Mesenchymal stem cell (in vitro differentiated cells and primary cell): ENCODE measurements at regions not wholly inside any gene's neighbourhood (a gene's known extent, or its start where the extent isn't known, plus 50 kb on each side); places are given as distances from the start of the nearest gene placed in this dataset.

Experiments
- DNase-seq: peaks from one replicate; pipeline ENCODE4 v3.0.0-alpha.2; 2013
- H2AFZ ChIP-seq: one replicate; pipeline ENCODE4 v1.6.1; 2013; ENCODE audit warnings: low read depth, mild to moderate bottlenecking, control low read depth, inconsistent platforms, low read length, moderate library complexity
- H2AK5ac ChIP-seq: 2 replicates; pipeline ENCODE4 v1.6.1; 2013; ENCODE audit warnings: low read length, moderate library complexity, mild to moderate bottlenecking, inconsistent platforms; ENCODE audit not compliant: severe bottlenecking
- H2BK120ac ChIP-seq: one replicate; pipeline ENCODE4 v1.6.1; 2013; ENCODE audit warnings: low read depth, mild to moderate bottlenecking, inconsistent platforms, low read length, moderate library complexity
- H2BK12ac ChIP-seq, 2 experiments: one replicate each; pipeline ENCODE4 v1.6.1; 2013; ENCODE audit warnings: inconsistent platforms in 2 of 2, low read length in 2 of 2, mild to moderate bottlenecking in 2 of 2, moderate library complexity in 2 of 2, control low read depth in 1 of 2
- H2BK15ac ChIP-seq: one replicate; pipeline ENCODE4 v1.6.1; 2013; ENCODE audit warnings: mild to moderate bottlenecking, low read depth, inconsistent platforms; ENCODE audit not compliant: poor library complexity, severe bottlenecking
- H2BK5ac ChIP-seq: 2 replicates; pipeline ENCODE4 v1.6.1; 2013; ENCODE audit warnings: low read depth, mild to moderate bottlenecking, low read length, control low read depth, inconsistent platforms; ENCODE audit not compliant: poor library complexity, severe bottlenecking
- H3K14ac ChIP-seq, 2 experiments: one replicate each; pipeline ENCODE4 v1.6.1; 2013; ENCODE audit warnings: inconsistent platforms in 2 of 2, low read length in 2 of 2, control low read depth in 1 of 2, mild to moderate bottlenecking in 1 of 2, moderate library complexity in 1 of 2
- H3K18ac ChIP-seq, 2 experiments: one replicate each; pipeline ENCODE4 v1.6.1; 2013; ENCODE audit warnings: inconsistent platforms in 2 of 2, low read length in 2 of 2, control low read depth in 1 of 2, low read depth in 1 of 2, mild to moderate bottlenecking in 1 of 2
- H3K23ac ChIP-seq, 2 experiments: one replicate each; pipeline ENCODE4 v1.6.1; 2013; ENCODE audit warnings: inconsistent platforms in 2 of 2, low read length in 2 of 2, mild to moderate bottlenecking in 2 of 2, moderate library complexity in 2 of 2, control low read depth in 1 of 2
- H3K27ac ChIP-seq: 2 replicates; pipeline ENCODE4 v1.5.1; 2013; ENCODE audit warnings: mild to moderate bottlenecking, moderate library complexity, low read length, control low read depth, inconsistent platforms; ENCODE audit not compliant: poor library complexity, severe bottlenecking
- H3K27me3 ChIP-seq, 2 experiments: 2 replicates each; pipeline versions ENCODE4 v1.6.1 to v1.7.0; 2013; ENCODE audit warnings: low read length in 2 of 2, mild to moderate bottlenecking in 2 of 2, moderate library complexity in 2 of 2, control low read depth in 1 of 2, inconsistent platforms in 1 of 2; ENCODE audit not compliant: control insufficient read depth in 1 of 2, insufficient read depth in 1 of 2
- H3K36me3 ChIP-seq, 2 experiments: 2 replicates each; pipeline versions ENCODE4 v1.6.1 to v1.7.0; 2013; ENCODE audit warnings: low read length in 2 of 2, control low read depth in 1 of 2, inconsistent platforms in 1 of 2, low read depth in 1 of 2, mild to moderate bottlenecking in 1 of 2; ENCODE audit not compliant: insufficient read depth in 2 of 2, control insufficient read depth in 1 of 2
- H3K4ac ChIP-seq, 2 experiments: one replicate each; pipeline ENCODE4 v1.6.1; 2013; ENCODE audit warnings: inconsistent platforms in 2 of 2, low read length in 2 of 2, mild to moderate bottlenecking in 2 of 2, moderate library complexity in 2 of 2, control low read depth in 1 of 2, low read depth in 1 of 2
- H3K4me1 ChIP-seq: 2 replicates; pipeline ENCODE4 v1.6.1; 2013; ENCODE audit warnings: low read depth, low read length, control low read depth; ENCODE audit not compliant: control insufficient read depth, insufficient read depth
- H3K4me2 ChIP-seq: 2 replicates; pipeline ENCODE4 v1.6.1; 2013; ENCODE audit warnings: low read length, mild to moderate bottlenecking, inconsistent platforms; ENCODE audit not compliant: poor library complexity, severe bottlenecking
- H3K4me3 ChIP-seq, 2 experiments: 2 replicates each; pipeline versions ENCODE4 v1.5.1 to v1.7.0; 2013; ENCODE audit warnings: low read length in 2 of 2, mild to moderate bottlenecking in 2 of 2, control low read depth in 1 of 2, low read depth in 1 of 2; ENCODE audit not compliant: insufficient read depth in 1 of 2
- H3K79me1 ChIP-seq: replicated peaks from 2 replicates; pipeline ENCODE4 v1.6.1; 2013; ENCODE audit warnings: mild to moderate bottlenecking, control low read depth, low read length, inconsistent platforms; ENCODE audit not compliant: poor library complexity, severe bottlenecking
- H3K9ac ChIP-seq: 2 replicates; pipeline ENCODE4 v1.7.0; 2013; ENCODE audit warnings: mild to moderate bottlenecking, low read length, moderate library complexity
- H3K9me3 ChIP-seq: 2 replicates; pipeline ENCODE4 v1.7.0; 2013; ENCODE audit warnings: mild to moderate bottlenecking, low read length; ENCODE audit not compliant: control insufficient read depth
- H4K8ac ChIP-seq: one replicate; pipeline ENCODE4 v1.6.1; 2013; ENCODE audit warnings: inconsistent platforms, mild to moderate bottlenecking, low read length, moderate library complexity
- H4K91ac ChIP-seq: one replicate; pipeline ENCODE4 v1.6.1; 2013; ENCODE audit warnings: mild to moderate bottlenecking, low read length, inconsistent platforms
- WGBS: methylation state at CpG from one replicate; pipeline ENCODE4 v1.1.7; 2013; ENCODE audit warnings: mixed read lengths; 5-methylcytosine and 5-hydroxymethylcytosine counted together

- Histone ChIP-seq H3K27ac (no peak overlapping the region), H3K9me3 (peaks cover 6% of the 10 kb centered on the region), H3K79me1 (no peaks in the 10 kb centered on the region), H2BK120ac (no peak overlapping the region), H2BK12ac (no peak overlapping the region), H3K36me3 (no peaks in the 10 kb centered on the region), H2AK5ac (no peak overlapping the region), H2BK5ac (no peak overlapping the region), H3K18ac (no peak overlapping the region), H2BK15ac (no peak overlapping the region), H4K8ac (no peak overlapping the region), H3K9ac (no peak overlapping the region), H3K23ac (no peak overlapping the region), H3K14ac (no peak overlapping the region), H3K4me1 (no peaks in the 10 kb centered on the region), H4K91ac (no peak overlapping the region), H3K4me3 (no peak overlapping the region), H3K4me2 (no peak overlapping the region), H3K27me3 (no peaks in the 10 kb centered on the region), H3K4ac (no peak overlapping the region), H2AFZ (no peak overlapping the region)
- 97% methylated on average over 2 of the region's 2 CpGs for WGBS
- DNase-seq = no peak
Observed at GRCh38 chr5:155895484-155895883, 431.5 kb upstream of the SGCD start.

DNA sequence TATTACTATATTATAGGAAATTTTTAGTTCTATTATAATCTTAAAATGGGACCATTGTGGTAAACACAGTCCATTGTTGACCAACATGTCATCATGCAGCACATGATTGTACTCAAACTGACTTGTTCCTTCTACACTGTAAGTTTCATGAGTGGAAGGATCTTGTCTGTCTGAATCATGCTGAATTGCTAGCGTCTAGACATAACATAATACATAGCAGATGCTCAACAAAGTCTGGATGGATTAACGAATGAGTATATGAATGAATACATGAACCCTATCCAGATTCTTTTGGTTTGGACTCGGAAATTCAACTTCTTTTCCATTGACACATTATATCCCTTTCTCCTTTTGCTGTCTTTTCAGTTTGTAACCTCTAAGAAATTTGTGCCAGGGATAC, 429.2 kb upstream of the SGCD start:
- no peak overlapping the region for H3K27ac ChIP-seq

DNA sequence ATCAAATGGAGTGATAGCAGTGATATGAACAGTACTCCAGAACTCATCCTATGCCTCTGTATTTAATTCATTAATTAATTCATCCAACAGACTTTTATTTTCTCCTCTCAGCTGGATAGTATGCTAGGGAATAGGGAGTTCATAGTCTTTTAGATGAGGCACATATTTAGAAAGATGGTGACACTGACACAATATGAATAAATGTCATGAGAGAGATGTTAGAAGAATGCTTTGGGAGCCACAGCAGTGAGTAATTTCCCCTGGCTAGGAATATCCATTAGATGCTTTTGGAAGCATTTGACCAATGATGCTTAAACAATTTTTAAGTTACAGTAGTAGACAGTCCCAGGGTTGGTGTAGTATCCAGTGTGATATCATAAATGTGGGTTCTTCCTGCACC, 428.7 kb upstream of the SGCD start:
- Histone ChIP-seq H4K8ac (no peak overlapping the region), H3K4ac (no peak overlapping the region), H3K79me1 (no peaks in the 10 kb centered on the region)

More for the DNA sequence above, 429.2 kb upstream of the SGCD start:
- Histone ChIP-seq H2AFZ (no peak overlapping the region), H2BK12ac (no peak overlapping the region), H2BK120ac (no peak overlapping the region), H3K4me2 (no peak overlapping the region), H4K8ac (no peak overlapping the region), H3K4me1 (no peaks in the 10 kb centered on the region), H3K18ac (no peak overlapping the region), H3K23ac (no peak overlapping the region), H3K79me1 (no peaks in the 10 kb centered on the region), H3K36me3 (no peaks in the 10 kb centered on the region), H2BK15ac (no peak overlapping the region), H4K91ac (no peak overlapping the region), H3K9ac (no peak overlapping the region), H3K4me3 (no peak overlapping the region), H3K14ac (no peak overlapping the region), H2BK5ac (no peak overlapping the region), H2AK5ac (no peak overlapping the region), H3K4ac (no peak overlapping the region), H3K27me3 (no peaks in the 10 kb centered on the region), H3K9me3 (no peaks in the 10 kb centered on the region)
- WGBS = 83% methylated on average over 2 of the region's 3 CpGs
- DNase-seq = no peak

GRCh38 chr5:155903791-155904190, 423.2 kb upstream of the SGCD start:
- H3K9me3 ChIP-seq = no peaks in the 10 kb centered on the region
- H3K4me3 ChIP-seq = no peak overlapping the region
- H3K79me1 ChIP-seq = no peaks in the 10 kb centered on the region
- H3K18ac ChIP-seq = no peak overlapping the region
- no peak overlapping the region for H2AK5ac ChIP-seq
- H3K27ac ChIP-seq = no peak overlapping the region
- WGBS = 75% methylated on average over 4 of the region's 4 CpGs
- no peaks in the 10 kb centered on the region for H3K27me3 ChIP-seq
- no peak overlapping the region for H2BK12ac ChIP-seq
- H4K8ac ChIP-seq = no peak overlapping the region
- no peak overlapping the region for H3K9ac ChIP-seq
- H3K4ac ChIP-seq = no peak overlapping the region
- H3K23ac ChIP-seq = no peak overlapping the region
- H3K4me2 ChIP-seq = no peak overlapping the region
- no peak overlapping the region for H4K91ac ChIP-seq
- H2BK120ac ChIP-seq = no peak overlapping the region
- no peak overlapping the region for H2AFZ ChIP-seq
- H3K36me3 ChIP-seq = no peaks in the 10 kb centered on the region
- no peak overlapping the region for H2BK15ac ChIP-seq
- no peak overlapping the region for H2BK5ac ChIP-seq
- no peak for DNase-seq
- no peak overlapping the region for H3K14ac ChIP-seq
- H3K4me1 ChIP-seq = no peaks in the 10 kb centered on the region

More for the DNA sequence above, 428.7 kb upstream of the SGCD start:
- Histone ChIP-seq H3K36me3 (no peaks in the 10 kb centered on the region), H2BK12ac (no peak overlapping the region), H2AFZ (no peak overlapping the region), H4K91ac (no peak overlapping the region), H3K23ac (no peak overlapping the region), H2BK120ac (no peak overlapping the region), H3K4me2 (no peak overlapping the region), H3K18ac (no peak overlapping the region), H3K14ac (no peak overlapping the region), H3K9ac (no peak overlapping the region), H3K27me3 (no peaks in the 10 kb centered on the region), H2AK5ac (no peak overlapping the region), H2BK15ac (no peak overlapping the region), H3K27ac (no peak overlapping the region), H3K9me3 (no peaks in the 10 kb centered on the region), H2BK5ac (no peak overlapping the region), H3K4me1 (no peaks in the 10 kb centered on the region), H3K4me3 (no peak overlapping the region)
- no peak for DNase-seq
